Testis (tissue), 2 donors: ENCODE measurements at regions not wholly inside any gene's neighbourhood (a gene's known extent, or its start where the extent isn't known, plus 50 kb on each side); places are given as distances from the start of the nearest gene placed in this dataset.
A peak's percentile ranks its signal among the peaks of the same experiment; 100 is the strongest.

ENCODE experiments used
- DNase-seq: peaks from one replicate; pipeline ENCODE4 v3.0.0-alpha.2; 2019
- H3K27ac ChIP-seq, 2 donors: fragments of 200-600 bp; sonication (generic); one replicate each; pipeline ENCODE4 v1.5.1; 2019
- H3K27me3 ChIP-seq: fragments of 200-600 bp; sonication (generic); one replicate; pipeline ENCODE4 v1.5.1; 2019
- H3K36me3 ChIP-seq: fragments of 200-600 bp; sonication (generic); one replicate; pipeline ENCODE4 v1.5.1; 2017; ENCODE audit warnings: low read depth; ENCODE audit errors: missing control alignments
- H3K4me1 ChIP-seq: fragments of 200-600 bp; sonication (generic); one replicate; pipeline ENCODE4 v1.5.1; 2019
- H3K4me3 ChIP-seq, 2 donors: fragments of 200-600 bp; sonication (generic); one replicate each; pipeline ENCODE4 v1.5.1; 2017 to 2019
- H3K9me3 ChIP-seq: fragments of 200-600 bp; sonication (generic); one replicate; pipeline ENCODE4 v1.5.1; 2017
- POLR2A ChIP-seq: fragments of 450-650 bp; IDR thresholded peaks from one replicate; pipeline ENCODE4 v1.6.1; 2017; ENCODE audit warnings: antibody characterized with exemption, mild to moderate bottlenecking, moderate library complexity
- WGBS, 2 donors: methylation state at CpG; one replicate each; pipeline ENCODE4 v1.1.5; 2018; 5-methylcytosine and 5-hydroxymethylcytosine counted together
- intact Hi-C: fragments of 100-400 bp; cut with DNase I; formaldehyde crosslinking; loops from one replicate; pipeline ENCODE4 v1.15.1; 2023; ENCODE audit warnings: low total_unique reads
- TF ChIP-seq, protein P1 (sequence below), 3 experiments: fragments of 450-650 bp in 2 of 3; fragments of 200-600 bp in 1 of 3; sonication (generic) in 1 of 3; IDR thresholded peaks; one replicate each; pipeline ENCODE4 v1.5.1; 2016 to 2019; ENCODE audit warnings: antibody characterized with exemption in 3 of 3, mild to moderate bottlenecking in 2 of 3, moderate library complexity in 1 of 3

DNA sequence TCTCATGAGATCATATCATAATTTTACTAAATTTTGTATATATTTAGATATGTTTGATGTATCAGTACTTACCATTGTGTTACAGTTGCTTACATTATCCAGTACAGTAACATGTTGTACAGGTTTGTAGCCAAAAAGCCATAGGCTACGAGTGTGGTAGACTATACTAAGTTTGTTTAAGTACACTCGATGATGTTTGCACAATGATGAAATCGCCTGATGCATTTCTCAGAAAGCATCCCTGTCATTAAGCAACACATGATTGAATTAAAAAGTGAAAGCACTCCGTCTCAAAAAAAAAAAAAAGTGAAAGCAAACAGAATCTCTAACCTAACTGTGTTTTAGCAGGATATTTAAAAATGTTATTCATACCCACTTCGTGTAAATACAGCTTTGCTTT is 104.9 kb upstream of the TFAP2D start:
- Histone ChIP-seq H3K36me3 (no peaks in the 10 kb centered on the region), H3K9me3 (no peaks in the 10 kb centered on the region), H3K4me3 (no peak overlapping the region), H3K4me1 (no peaks in the 10 kb centered on the region), H3K27ac (no peak overlapping the region), H3K27me3 (no peaks in the 10 kb centered on the region)
- TF ChIP-seq, protein P1, sequence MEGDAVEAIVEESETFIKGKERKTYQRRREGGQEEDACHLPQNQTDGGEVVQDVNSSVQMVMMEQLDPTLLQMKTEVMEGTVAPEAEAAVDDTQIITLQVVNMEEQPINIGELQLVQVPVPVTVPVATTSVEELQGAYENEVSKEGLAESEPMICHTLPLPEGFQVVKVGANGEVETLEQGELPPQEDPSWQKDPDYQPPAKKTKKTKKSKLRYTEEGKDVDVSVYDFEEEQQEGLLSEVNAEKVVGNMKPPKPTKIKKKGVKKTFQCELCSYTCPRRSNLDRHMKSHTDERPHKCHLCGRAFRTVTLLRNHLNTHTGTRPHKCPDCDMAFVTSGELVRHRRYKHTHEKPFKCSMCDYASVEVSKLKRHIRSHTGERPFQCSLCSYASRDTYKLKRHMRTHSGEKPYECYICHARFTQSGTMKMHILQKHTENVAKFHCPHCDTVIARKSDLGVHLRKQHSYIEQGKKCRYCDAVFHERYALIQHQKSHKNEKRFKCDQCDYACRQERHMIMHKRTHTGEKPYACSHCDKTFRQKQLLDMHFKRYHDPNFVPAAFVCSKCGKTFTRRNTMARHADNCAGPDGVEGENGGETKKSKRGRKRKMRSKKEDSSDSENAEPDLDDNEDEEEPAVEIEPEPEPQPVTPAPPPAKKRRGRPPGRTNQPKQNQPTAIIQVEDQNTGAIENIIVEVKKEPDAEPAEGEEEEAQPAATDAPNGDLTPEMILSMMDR (IDR thresholded peaks at IDR 0.05) = no peak
- TF ChIP-seq POLR2A = no peak
- no peak for DNase-seq
- 77 to 79% methylated on average over 5 of the region's 5 CpGs for WGBS, 2 donors
- intact Hi-C loops = no loop called here

DNA sequence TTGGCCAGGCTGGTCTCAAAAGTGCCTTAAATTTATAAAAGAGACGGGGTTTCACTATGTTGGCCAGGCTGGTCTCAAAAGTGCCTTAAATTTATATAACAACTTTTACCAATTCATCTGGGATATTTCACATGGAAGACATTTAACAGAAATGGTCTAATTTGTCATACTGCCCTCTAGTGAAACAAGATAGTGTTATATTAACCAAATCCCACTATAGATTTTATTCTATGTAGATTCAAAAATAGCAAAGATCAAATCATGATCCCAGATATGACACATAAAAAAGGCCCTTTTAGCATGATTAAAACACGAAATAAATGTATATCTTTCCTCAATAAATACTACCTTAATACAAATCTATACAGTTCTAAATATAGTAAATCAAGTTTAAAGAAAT is 102.8 kb upstream of the TFAP2D start:
- Histone ChIP-seq H3K4me3 (no peak overlapping the region), H3K27ac (no peak overlapping the region), H3K9me3 (no peaks in the 10 kb centered on the region), H3K27me3 (no peaks in the 10 kb centered on the region), H3K36me3 (no peaks in the 10 kb centered on the region), H3K4me1 (no peaks in the 10 kb centered on the region)
- 57 to 70% methylated on average over 2 of the region's 2 CpGs for WGBS, 2 donors
- no peak for DNase-seq
- TF ChIP-seq, protein P1 (IDR thresholded peaks at IDR 0.05) = peak in 1 of 3 experiments; percentile 24
- TF ChIP-seq POLR2A = no peak
- intact Hi-C loops = no loop called here

DNA sequence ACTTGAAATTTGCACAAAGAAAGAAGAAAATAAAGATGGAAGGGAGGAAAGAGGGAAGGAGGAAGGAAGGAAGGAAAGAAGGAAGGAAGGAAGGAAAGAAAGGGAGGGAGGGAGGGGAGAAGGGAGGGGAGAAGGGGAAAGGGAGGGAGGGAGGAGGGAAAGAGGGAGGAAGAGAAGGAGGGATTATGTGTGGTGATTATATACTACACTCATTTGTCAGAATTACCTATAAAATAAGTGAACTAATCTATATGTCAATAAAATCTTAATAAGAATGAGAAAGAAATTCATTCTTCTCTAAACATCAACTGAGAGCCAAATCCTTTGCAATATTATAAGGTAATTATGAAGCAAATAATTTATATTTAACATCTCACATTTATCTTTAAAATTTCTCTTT is 77.9 kb upstream of the TFAP2D start:
- no peak overlapping the region for H3K4me3 ChIP-seq
- H3K27me3 ChIP-seq = no peaks in the 10 kb centered on the region
- intact Hi-C loops = no loop called here
- H3K36me3 ChIP-seq = no peaks in the 10 kb centered on the region
- DNase-seq = no peak
- H3K9me3 ChIP-seq = no peaks in the 10 kb centered on the region
- H3K27ac ChIP-seq = no peak overlapping the region
- no peaks in the 10 kb centered on the region for H3K4me1 ChIP-seq
- TF ChIP-seq, protein P1 (IDR thresholded peaks at IDR 0.05) = no peak
- no peak for TF ChIP-seq POLR2A

DNA sequence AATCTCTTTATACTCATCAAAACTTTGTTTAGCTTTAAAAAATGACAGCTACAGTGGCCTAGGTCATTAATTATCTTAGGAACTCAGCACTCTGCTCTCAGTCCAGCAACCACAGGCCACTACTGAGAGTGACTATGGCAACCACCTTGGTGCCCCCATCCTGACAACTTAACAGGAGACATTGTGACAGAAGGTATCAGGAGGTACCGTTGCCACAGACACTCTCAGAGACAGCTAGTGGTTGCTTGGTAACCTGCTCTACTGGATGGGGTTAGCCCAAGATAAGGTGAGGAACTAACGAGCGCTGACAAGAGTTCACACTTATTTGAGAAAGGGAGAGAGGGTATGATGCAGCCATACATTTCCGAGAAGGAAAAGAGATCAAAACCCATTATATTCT is 76.1 kb upstream of the TFAP2D start:
- 23 to 34% methylated on average over 4 of the region's 4 CpGs for WGBS, 2 donors

DNA sequence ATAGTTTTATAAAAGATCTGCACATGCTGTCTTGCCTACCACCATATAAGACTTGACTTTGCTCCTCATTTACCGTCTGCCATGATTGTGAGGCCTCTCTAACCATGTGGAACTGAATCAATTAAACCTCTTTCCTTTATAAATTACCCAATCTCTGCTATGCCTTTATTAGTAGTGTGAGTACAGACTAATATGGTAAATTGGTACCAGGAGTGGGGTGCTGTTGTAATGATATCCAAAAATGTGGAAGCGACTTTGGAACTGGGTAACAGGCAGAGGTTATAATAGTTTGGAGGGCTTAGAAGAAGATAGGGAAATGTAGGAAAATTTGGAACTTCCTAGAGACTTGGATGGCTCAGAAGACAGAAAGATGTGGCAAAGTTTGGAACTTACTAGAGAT is 64.2 kb upstream of the TFAP2D start:
- no peak overlapping the region for H3K27ac ChIP-seq
- no peaks in the 10 kb centered on the region for H3K9me3 ChIP-seq
- H3K36me3 ChIP-seq = no peaks in the 10 kb centered on the region
- no peaks in the 10 kb centered on the region for H3K27me3 ChIP-seq
- TF ChIP-seq POLR2A = no peak
- TF ChIP-seq, protein P1 (IDR thresholded peaks at IDR 0.05) = no peak
- WGBS, 2 donors = 96 to 97% methylated on average over 2 of the region's 2 CpGs
- DNase-seq = no peak
- no peaks in the 10 kb centered on the region for H3K4me1 ChIP-seq
- intact Hi-C loops = no loop called here
- H3K4me3 ChIP-seq = no peak overlapping the region

More for the DNA sequence above, 76.1 kb upstream of the TFAP2D start:
- Histone ChIP-seq H3K4me3 (no peak overlapping the region), H3K27me3 (no peaks in the 10 kb centered on the region), H3K36me3 (no peaks in the 10 kb centered on the region), H3K27ac (no peak overlapping the region), H3K4me1 (no peaks in the 10 kb centered on the region), H3K9me3 (no peaks in the 10 kb centered on the region)
- TF ChIP-seq, protein P1 (IDR thresholded peaks at IDR 0.05) = no peak
- TF ChIP-seq POLR2A = no peak
- intact Hi-C loops = no loop called here
- DNase-seq = no peak
